Esophagus squamous epithelium (tissue), 5 donors: ENCODE measurements at regions not wholly inside any gene's neighbourhood (a gene's known extent, or its start where the extent isn't known, plus 50 kb on each side); places are given as distances from the start of the nearest gene placed in this dataset.

ENCODE experiments used
- DNase-seq: peaks from one replicate; lab custom pipeline; 2025; lab: John Stamatoyannopoulos, UW
- H3K27ac ChIP-seq, 4 donors: fragments of 200-600 bp; sonication (generic); one replicate each; pipeline ENCODE4 v1.5.1; 2016 to 2019; ENCODE audit warnings: mild to moderate bottlenecking in 1 of 4
- H3K27me3 ChIP-seq, 4 donors: fragments of 200-600 bp; sonication (generic); 1 replicate in 3 of 4; 2 replicates in 1 of 4; pipeline versions ENCODE4 v1.5.1 to v1.6.0; 2017 to 2021; ENCODE audit warnings: antibody characterized with exemption in 1 of 4
- H3K36me3 ChIP-seq, 3 donors: fragments of 200-600 bp; sonication (generic); one replicate each; pipeline ENCODE4 v1.5.1; 2016 to 2019
- H3K4me1 ChIP-seq, 3 donors: fragments of 200-600 bp; sonication (generic); one replicate each; pipeline ENCODE4 v1.5.1; 2017 to 2019
- H3K4me3 ChIP-seq, 4 donors: fragments of 200-600 bp; sonication (generic); 1 replicate in 3 of 4; 2 replicates in 1 of 4; pipeline ENCODE4 v1.5.1; 2016 to 2019; ENCODE audit warnings: mild to moderate bottlenecking in 2 of 4, moderate library complexity in 1 of 4
- H3K9me3 ChIP-seq, 3 donors: fragments of 200-600 bp; sonication (generic); one replicate each; pipeline ENCODE4 v1.5.1; 2016 to 2019
- POLR2A ChIP-seq, 4 donors: fragments of 450-650 bp; IDR thresholded peaks; one replicate each; pipeline ENCODE4 v1.6.1; 2017; ENCODE audit warnings: antibody characterized with exemption in 4 of 4, mild to moderate bottlenecking in 4 of 4, moderate library complexity in 3 of 4
- WGBS, 2 donors: methylation state at CpG; one replicate each; pipeline ENCODE4 v1.1.5; 2018; 5-methylcytosine and 5-hydroxymethylcytosine counted together
- intact Hi-C: fragments of 100-400 bp; cut with DNase I; formaldehyde crosslinking; loops from one replicate; pipeline ENCODE4 v1.15.0; 2022
- TF ChIP-seq, protein P1 (sequence below), 6 experiments: fragments of 450-650 bp in 4 of 6; fragments of 200-600 bp in 2 of 6; sonication (generic) in 2 of 6; IDR thresholded peaks; one replicate each; pipeline ENCODE4 v1.5.1; 2016 to 2019; ENCODE audit warnings: antibody characterized with exemption in 6 of 6, mild to moderate bottlenecking in 4 of 6, moderate library complexity in 4 of 6
- donor health status: DM: yes; HTN: yes; CAD: no.

DNA sequence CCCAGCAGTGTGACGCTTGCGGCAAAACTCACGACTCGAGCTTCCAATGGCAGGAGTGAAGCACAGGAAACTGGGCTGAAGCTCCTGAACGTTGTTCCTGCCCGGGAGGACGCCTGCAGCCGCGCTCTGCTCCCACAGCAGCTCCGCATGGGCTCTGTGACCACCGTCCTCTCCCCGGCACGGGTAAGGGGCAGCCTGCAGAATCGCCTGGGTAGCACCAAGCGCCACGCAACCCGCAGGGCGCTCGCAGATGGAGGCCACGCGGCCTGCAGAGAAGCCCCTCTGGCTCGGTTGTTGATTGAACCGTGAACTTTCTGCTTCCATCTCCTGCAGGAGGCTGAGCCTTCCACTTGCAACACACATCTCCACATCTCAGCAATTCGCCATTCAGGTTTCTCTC is 63.3 kb upstream of the ZNF236 start:
- intact Hi-C loops: no loop called here
- 91% methylated on average over 9 of the region's 24 CpGs; no CpG with 5 or more reads in 1 of the 2 donors for WGBS, 2 donors

DNA sequence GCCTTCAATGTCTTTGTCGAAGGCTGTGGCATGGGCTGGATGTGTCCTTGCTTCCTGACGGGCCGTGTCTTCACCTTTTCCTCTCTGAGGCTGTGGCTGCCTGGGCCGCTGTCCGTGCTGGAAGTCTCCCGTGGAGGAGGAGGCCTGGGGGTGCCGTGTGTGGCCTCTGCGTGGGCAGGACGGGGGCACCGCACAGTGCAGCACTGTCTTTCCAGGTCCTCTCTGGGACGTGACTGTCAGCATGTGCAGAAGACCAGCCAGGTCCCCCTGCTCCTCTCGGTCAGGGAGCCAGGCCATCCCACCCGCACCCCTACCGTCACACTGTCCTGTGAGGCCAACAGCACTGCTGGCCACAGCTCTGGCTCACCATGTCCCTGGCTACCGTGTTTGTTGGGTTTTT is 64.4 kb upstream of the ZNF236 start:
- DNase-seq: no peak
- WGBS, 2 donors: 79 to 87% methylated on average over 7 to 8 of the region's 15 CpGs
- no peaks in the 10 kb centered on the region for H3K36me3 ChIP-seq
- intact Hi-C loops: no loop called here
- no peak overlapping the region for H3K4me3 ChIP-seq
- no peaks in the 10 kb centered on the region for H3K27me3 ChIP-seq
- peaks cover 0 to 4% (median 0%) of the 10 kb centered on the region in 3 donors for H3K4me1 ChIP-seq
- peaks cover 0 to 2% (median 0%) of the 10 kb centered on the region in 3 donors for H3K9me3 ChIP-seq
- TF ChIP-seq POLR2A (IDR thresholded peaks at IDR 0.05): no peak
- TF ChIP-seq, protein P1, sequence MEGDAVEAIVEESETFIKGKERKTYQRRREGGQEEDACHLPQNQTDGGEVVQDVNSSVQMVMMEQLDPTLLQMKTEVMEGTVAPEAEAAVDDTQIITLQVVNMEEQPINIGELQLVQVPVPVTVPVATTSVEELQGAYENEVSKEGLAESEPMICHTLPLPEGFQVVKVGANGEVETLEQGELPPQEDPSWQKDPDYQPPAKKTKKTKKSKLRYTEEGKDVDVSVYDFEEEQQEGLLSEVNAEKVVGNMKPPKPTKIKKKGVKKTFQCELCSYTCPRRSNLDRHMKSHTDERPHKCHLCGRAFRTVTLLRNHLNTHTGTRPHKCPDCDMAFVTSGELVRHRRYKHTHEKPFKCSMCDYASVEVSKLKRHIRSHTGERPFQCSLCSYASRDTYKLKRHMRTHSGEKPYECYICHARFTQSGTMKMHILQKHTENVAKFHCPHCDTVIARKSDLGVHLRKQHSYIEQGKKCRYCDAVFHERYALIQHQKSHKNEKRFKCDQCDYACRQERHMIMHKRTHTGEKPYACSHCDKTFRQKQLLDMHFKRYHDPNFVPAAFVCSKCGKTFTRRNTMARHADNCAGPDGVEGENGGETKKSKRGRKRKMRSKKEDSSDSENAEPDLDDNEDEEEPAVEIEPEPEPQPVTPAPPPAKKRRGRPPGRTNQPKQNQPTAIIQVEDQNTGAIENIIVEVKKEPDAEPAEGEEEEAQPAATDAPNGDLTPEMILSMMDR (IDR thresholded peaks at IDR 0.05): no peak
- H3K27ac ChIP-seq: peak overlapping the region in 3 of 4 donors; percentile 20 to 52 (median 42)

More for the DNA sequence above, 63.3 kb upstream of the ZNF236 start:
- Histone ChIP-seq H3K4me3 (no peak overlapping the region), H3K4me1 (peaks cover 0 to 4% (median 0%) of the 10 kb centered on the region in 3 donors), H3K27ac (no peak overlapping the region), H3K9me3 (no peaks in the 10 kb centered on the region), H3K27me3 (peaks cover 0 to under 1% (median 0%) of the 10 kb centered on the region in 4 donors), H3K36me3 (no peaks in the 10 kb centered on the region)
- no peak for TF ChIP-seq POLR2A (IDR thresholded peaks at IDR 0.05)
- TF ChIP-seq, protein P1 (IDR thresholded peaks at IDR 0.05): no peak
- no peak for DNase-seq

DNA sequence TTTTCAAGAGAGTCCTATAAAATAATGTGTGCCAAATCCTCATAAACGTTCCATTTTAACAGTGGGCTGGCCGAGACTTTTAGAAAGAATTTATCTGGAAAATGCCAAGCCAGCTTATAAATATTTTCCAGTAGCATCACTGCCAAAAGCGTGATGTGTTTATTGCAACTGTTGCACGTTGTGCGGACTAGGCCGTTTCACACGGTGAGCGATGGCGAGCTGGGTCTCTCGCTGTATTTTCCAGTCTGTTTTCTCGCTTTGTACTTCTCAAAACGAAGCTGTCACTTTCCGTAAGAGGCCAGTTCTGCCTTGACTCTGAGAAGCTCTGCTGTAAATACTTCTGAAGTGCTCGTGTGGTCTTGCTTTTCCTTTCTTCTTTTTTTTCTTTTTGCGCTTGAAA is 65.0 kb upstream of the ZNF236 start:
- Histone ChIP-seq H3K27me3 (no peaks in the 10 kb centered on the region), H3K9me3 (peaks cover 0 to 4% (median 0%) of the 10 kb centered on the region in 3 donors), H3K36me3 (no peaks in the 10 kb centered on the region), H3K4me3 (no peak overlapping the region), H3K27ac (peak overlapping the region in 3 of 4 donors; percentile 20 to 52 (median 42)), H3K4me1 (peaks cover 0 to 4% (median 0%) of the 10 kb centered on the region in 3 donors)
- 71 to 80% methylated on average over 15 of the region's 15 CpGs for WGBS, 2 donors
- no peak for TF ChIP-seq POLR2A (IDR thresholded peaks at IDR 0.05)
- TF ChIP-seq, protein P1 (IDR thresholded peaks at IDR 0.05): no peak
- DNase-seq: no peak
- intact Hi-C loops: no loop called here

DNA sequence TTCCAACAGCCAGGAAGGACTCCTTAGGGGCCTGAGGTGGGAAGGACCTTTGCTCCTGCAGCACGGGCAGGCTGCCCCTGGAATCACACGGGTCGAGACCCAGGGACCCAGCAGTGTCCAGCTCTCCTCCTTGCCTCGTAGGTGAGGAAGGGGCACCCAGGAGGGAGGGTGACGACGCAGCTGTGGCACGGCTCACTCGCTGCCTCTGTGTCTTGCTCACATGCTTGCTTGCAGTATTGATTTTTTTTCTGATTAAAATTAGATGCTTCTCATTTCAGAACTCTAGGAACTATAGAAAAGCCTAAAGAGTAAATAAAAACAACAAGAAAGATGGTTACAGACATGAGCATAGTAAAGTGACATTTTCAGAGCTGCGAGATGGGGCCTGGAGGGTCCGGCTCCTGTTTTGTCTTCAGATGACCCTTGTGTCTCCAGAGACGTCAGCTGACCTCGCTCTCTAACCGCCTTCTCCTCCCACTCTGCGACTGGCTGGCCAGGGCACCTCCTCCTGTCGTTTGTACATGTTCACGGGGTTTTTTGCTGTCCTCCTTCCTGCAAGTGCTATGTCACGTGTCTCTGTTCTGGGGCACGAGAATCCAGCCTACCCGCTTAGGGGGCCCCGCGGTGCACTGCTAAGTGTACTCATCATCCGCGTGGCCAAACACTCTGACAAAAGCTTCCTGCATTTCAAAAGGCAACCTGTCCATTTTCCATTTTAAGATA is 65.7 kb upstream of the ZNF236 start:
- Histone ChIP-seq H3K27me3 (no peaks in the 10 kb centered on the region), H3K4me1 (peaks cover 0 to 4% (median 0%) of the 10 kb centered on the region in 3 donors), H3K4me3 (no peak overlapping the region), H3K36me3 (no peaks in the 10 kb centered on the region), H3K27ac (peak overlapping the region in 2 of 4 donors; percentile 14 to 42), H3K9me3 (peaks cover 0 to 6% (median 0%) of the 10 kb centered on the region in 3 donors)
- DNase-seq: no peak
- intact Hi-C loops: no loop called here
- TF ChIP-seq, protein P1 (IDR thresholded peaks at IDR 0.05): no peak
- TF ChIP-seq POLR2A (IDR thresholded peaks at IDR 0.05): no peak
- 61 to 81% methylated on average over 18 to 23 of the region's 23 CpGs for WGBS, 2 donors

DNA sequence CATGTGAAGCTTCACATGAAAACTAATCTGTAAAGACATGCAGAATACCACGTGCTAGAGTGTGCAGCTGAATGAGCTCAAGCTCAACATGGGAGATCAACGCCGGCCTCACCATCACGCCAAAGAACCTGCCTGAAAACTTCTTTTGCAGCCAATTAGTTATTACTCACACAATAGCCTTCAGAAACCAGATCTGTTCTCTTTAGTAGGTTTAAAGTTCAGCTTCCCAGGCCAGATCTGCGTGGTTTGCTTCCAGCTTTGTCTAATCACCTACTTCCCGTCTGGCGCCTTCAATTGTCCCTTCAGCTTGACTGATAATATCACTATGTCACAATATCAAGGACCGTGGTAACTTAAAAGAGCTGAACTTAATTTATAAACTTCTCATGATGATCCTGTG is 68.0 kb upstream of the ZNF236 start:
- Histone ChIP-seq H3K4me3 (no peak overlapping the region), H3K27me3 (no peaks in the 10 kb centered on the region), H3K36me3 (no peaks in the 10 kb centered on the region), H3K27ac (no peak overlapping the region), H3K9me3 (peaks cover 0 to 28% (median 6%) of the 10 kb centered on the region in 3 donors), H3K4me1 (peaks cover 0 to 4% (median 0%) of the 10 kb centered on the region in 3 donors)
- 59 to 60% methylated on average over 8 of the region's 8 CpGs for WGBS, 2 donors
- TF ChIP-seq, protein P1 (IDR thresholded peaks at IDR 0.05): no peak
- no peak for TF ChIP-seq POLR2A (IDR thresholded peaks at IDR 0.05)
- intact Hi-C loops: no loop called here
- DNase-seq: no peak
